Karpas-422 (cell line): ENCODE measurements at regions not wholly inside any gene's neighbourhood (a gene's known extent, or its start where the extent isn't known, plus 50 kb on each side); places are given as distances from the start of the nearest gene placed in this dataset.

Experiments used
- DNase-seq: peaks from one replicate; pipeline ENCODE4 v3.0.0-alpha.2; 2015
- H2AFZ ChIP-seq: fragments of 200-600 bp; sonication (generic); 2 replicates; pipeline ENCODE4 v1.6.1; 2014; ENCODE audit warnings: antibody characterized with exemption, low read length, mixed read lengths
- H3K27ac ChIP-seq: fragments of 200-600 bp; sonication (generic); 2 replicates; pipeline ENCODE4 v1.5.1; 2014; ENCODE audit warnings: mild to moderate bottlenecking, low read length, moderate library complexity
- H3K27me3 ChIP-seq: fragments of 200-600 bp; sonication (generic); 2 replicates; pipeline ENCODE4 v1.6.1; 2014; ENCODE audit warnings: low read length, mixed read lengths
- H3K36me3 ChIP-seq: fragments of 200-600 bp; sonication (generic); 2 replicates; pipeline ENCODE4 v1.6.1; 2014; ENCODE audit warnings: low read length, mixed read lengths; ENCODE audit not compliant: insufficient read depth
- H3K4me1 ChIP-seq: fragments of 200-600 bp; sonication (generic); 2 replicates; pipeline ENCODE4 v1.6.1; 2014; ENCODE audit warnings: mild to moderate bottlenecking, low read length, mixed read lengths
- H3K4me2 ChIP-seq: fragments of 200-600 bp; sonication (generic); 2 replicates; pipeline ENCODE4 v1.6.1; 2014; ENCODE audit warnings: low read length, low read depth, mild to moderate bottlenecking; ENCODE audit not compliant: poor library complexity, severe bottlenecking
- H3K4me3 ChIP-seq: fragments of 200-600 bp; sonication (generic); 2 replicates; pipeline ENCODE4 v1.5.1; 2014; ENCODE audit warnings: mild to moderate bottlenecking, antibody characterized with exemption, low read length, mixed read lengths
- H3K79me2 ChIP-seq: fragments of 200-600 bp; sonication (generic); 2 replicates; pipeline ENCODE4 v1.6.1; 2014; ENCODE audit warnings: mild to moderate bottlenecking, low read length, mixed read lengths
- H3K9ac ChIP-seq: fragments of 200-600 bp; sonication (generic); 2 replicates; pipeline ENCODE4 v1.6.0; 2014; ENCODE audit warnings: low read length
- H3K9me2 ChIP-seq: fragments of 200-600 bp; sonication (generic), shearing (Covaris generic); replicated peaks from 2 replicates; pipeline ENCODE4 v1.6.0; 2014; ENCODE audit warnings: mild to moderate bottlenecking, low read length, moderate library complexity; ENCODE audit not compliant: insufficient read depth
- H3K9me3 ChIP-seq: fragments of 300-700, 200-600 bp; sonication (generic); 2 replicates; pipeline ENCODE4 v1.6.1; 2014; ENCODE audit warnings: low read length, mixed read lengths
- H4K20me1 ChIP-seq: fragments of 200-600 bp; sonication (generic); 2 replicates; pipeline ENCODE4 v1.6.1; 2014; ENCODE audit warnings: mild to moderate bottlenecking, antibody characterized with exemption, low read length, low read depth; ENCODE audit not compliant: insufficient read depth

DNA sequence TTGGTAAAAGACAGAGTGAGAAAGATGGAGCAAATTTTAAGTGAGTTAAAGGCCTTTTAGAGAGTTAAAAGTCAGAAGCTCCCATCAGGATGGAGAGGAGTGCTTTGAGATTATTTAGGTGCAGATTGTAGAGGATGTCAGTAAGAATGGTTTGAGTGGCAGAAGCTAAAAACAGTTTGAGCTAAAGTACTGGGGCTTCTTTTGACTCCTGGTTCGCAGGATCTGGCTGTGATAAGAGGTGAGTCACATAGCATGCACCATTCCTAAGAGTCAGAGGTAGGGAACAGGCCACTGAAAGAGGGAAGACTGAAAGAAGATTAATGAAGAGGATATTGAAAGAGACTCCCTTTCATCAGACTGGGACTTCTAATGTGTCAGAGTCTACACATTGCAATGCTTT, 1047.9 kb upstream of the MAP3K7 start:
- no peaks in the 10 kb centered on the region for H3K79me2 ChIP-seq
- no peak overlapping the region for H2AFZ ChIP-seq
- H3K4me1 ChIP-seq = no peaks in the 10 kb centered on the region
- no peak overlapping the region for H3K4me3 ChIP-seq
- no peak overlapping the region for H3K9ac ChIP-seq
- no peak overlapping the region for H3K4me2 ChIP-seq
- no peaks in the 10 kb centered on the region for H3K36me3 ChIP-seq
- no peaks in the 10 kb centered on the region for H4K20me1 ChIP-seq
- peaks cover 8% of the 10 kb centered on the region for H3K9me3 ChIP-seq
- no peaks in the 10 kb centered on the region for H3K9me2 ChIP-seq
- H3K27me3 ChIP-seq = no peaks in the 10 kb centered on the region
- DNase-seq = no peak
- H3K27ac ChIP-seq = no peak overlapping the region

DNA sequence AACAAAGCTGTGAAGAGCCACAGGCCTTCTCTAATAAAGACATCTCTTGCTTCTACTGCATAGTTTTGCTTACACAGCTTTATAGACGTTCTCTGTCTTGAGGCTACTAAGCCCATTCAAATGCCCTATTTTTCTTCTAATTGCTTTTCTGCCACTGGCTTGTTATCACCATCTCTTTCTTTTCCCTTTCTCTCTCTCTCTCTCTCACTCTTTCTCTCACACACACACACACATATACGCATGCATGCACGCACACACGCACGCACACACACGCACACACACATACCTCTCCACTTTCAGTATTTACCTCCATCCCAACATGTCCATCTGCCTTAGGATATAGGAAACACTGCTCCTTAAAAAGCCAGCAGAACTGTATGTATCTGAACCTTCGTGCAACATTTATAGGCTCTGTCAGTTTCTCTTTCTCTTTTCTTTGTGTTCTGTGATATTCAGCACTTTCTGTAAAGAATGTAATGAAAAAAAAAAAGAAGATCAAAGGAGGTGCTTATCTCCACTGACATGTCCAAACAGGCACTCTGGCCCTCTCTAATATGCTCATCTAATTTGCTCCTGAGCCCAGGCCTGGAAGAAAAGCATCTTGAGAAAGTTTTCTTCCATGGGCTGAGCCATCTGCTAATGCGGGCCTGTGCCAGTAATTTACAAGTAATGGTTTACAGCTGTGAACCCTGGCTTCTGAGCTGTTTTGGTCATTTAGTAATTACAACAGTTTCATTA, 1046.7 kb upstream of the MAP3K7 start:
- Histone ChIP-seq H3K27me3 (no peaks in the 10 kb centered on the region), H2AFZ (no peak overlapping the region), H3K4me1 (no peaks in the 10 kb centered on the region), H3K79me2 (no peaks in the 10 kb centered on the region), H3K4me2 (no peak overlapping the region), H3K9me2 (no peaks in the 10 kb centered on the region), H3K36me3 (no peaks in the 10 kb centered on the region), H3K9ac (no peak overlapping the region), H4K20me1 (no peaks in the 10 kb centered on the region), H3K9me3 (peaks cover 8% of the 10 kb centered on the region), H3K4me3 (no peak overlapping the region), H3K27ac (no peak overlapping the region)
- no peak for DNase-seq

DNA sequence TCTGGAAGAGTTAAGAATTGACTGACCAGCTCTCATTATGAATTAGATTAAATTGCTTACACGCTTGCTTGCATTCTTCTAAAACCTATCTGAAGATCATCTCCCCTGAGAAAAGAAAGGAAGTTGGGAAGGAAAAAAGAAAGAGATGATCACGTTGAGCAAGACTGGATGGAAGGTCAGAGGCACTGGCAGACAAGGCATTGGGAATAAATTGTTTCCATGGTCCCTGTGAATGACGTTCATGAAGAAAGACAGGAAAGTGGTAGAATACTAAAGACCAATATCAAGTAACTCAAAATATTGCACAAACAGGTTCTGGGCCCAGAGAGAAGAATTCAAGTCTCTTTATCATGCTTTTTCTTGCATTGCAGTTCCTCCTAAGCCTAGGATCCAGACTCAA, 1045.4 kb upstream of the MAP3K7 start:
- Histone ChIP-seq H3K9me2 (no peaks in the 10 kb centered on the region), H3K4me3 (no peak overlapping the region), H3K9me3 (peaks cover 8% of the 10 kb centered on the region), H3K36me3 (no peaks in the 10 kb centered on the region), H2AFZ (no peak overlapping the region), H4K20me1 (no peaks in the 10 kb centered on the region), H3K27ac (no peak overlapping the region), H3K79me2 (no peaks in the 10 kb centered on the region), H3K9ac (no peak overlapping the region), H3K4me2 (no peak overlapping the region), H3K27me3 (no peaks in the 10 kb centered on the region), H3K4me1 (no peaks in the 10 kb centered on the region)
- no peak for DNase-seq

DNA sequence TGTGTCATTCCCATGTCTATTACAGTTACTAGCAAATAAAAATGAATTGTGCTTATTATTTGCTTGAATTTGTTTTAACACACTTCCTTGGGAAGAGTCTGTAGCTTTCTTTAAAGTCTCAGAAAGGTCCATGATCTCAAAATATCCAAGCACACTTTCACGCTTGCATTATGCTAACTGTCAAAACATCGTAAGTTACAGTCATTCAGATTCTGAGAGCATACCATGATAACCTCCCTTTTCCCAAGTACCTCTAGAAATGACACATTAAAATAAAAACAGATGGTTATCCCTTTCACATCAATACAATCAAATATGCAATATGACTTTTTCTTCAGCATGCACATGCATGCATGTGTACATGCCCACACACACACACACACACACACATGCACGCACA, 1044.4 kb upstream of the MAP3K7 start:
- Histone ChIP-seq H3K27ac (no peak overlapping the region), H3K9me3 (peaks cover 8% of the 10 kb centered on the region), H3K27me3 (no peaks in the 10 kb centered on the region), H3K4me1 (no peaks in the 10 kb centered on the region), H3K9ac (no peak overlapping the region), H3K79me2 (no peaks in the 10 kb centered on the region), H3K4me3 (no peak overlapping the region), H3K9me2 (no peaks in the 10 kb centered on the region), H3K36me3 (no peaks in the 10 kb centered on the region), H2AFZ (no peak overlapping the region), H4K20me1 (no peaks in the 10 kb centered on the region), H3K4me2 (no peak overlapping the region)
- DNase-seq = no peak

DNA sequence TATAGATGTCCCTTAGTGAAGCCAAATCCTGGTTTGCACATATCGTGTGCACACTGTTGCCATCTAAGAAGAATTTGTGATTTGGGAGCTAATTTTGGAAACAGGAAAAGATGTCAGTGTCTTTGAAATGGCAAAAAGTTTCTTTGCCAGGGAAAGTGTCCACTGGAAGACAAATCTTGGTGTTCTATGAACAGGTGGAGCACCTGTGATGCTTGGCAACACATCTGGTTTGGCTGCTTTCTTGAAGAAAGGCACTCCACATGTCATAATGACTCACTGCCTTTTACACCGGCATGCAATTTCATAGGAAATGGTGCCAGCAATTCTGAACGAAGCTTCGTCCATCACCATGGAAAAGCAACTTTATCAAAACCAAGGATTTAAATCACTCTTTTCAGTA, 1040.0 kb upstream of the MAP3K7 start:
- Histone ChIP-seq H3K27me3 (no peaks in the 10 kb centered on the region), H4K20me1 (no peaks in the 10 kb centered on the region), H3K4me3 (no peak overlapping the region), H3K4me2 (no peak overlapping the region), H3K36me3 (no peaks in the 10 kb centered on the region), H3K9me3 (peaks cover 8% of the 10 kb centered on the region), H3K9me2 (no peaks in the 10 kb centered on the region), H3K27ac (no peak overlapping the region), H2AFZ (no peak overlapping the region), H3K9ac (no peak overlapping the region), H3K4me1 (no peaks in the 10 kb centered on the region), H3K79me2 (no peaks in the 10 kb centered on the region)
- no peak for DNase-seq

DNA sequence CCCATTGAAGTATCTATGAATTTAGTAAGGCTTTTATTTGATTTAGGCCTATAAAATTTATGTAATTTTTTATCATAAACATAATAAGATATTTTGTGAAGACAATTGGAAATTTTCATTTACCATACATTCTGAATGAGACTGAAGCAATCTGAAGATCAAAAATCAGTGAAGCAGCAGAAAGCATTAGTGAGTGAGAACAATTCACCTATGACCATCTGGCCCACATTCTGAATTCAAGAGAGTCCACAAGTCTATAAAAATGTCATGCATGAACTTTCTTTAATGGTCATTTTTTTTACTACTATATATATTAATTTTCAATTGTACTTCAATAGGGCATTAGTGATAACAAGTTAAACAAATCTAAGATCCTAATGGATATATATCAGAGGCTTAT, 1026.6 kb upstream of the MAP3K7 start:
- Histone ChIP-seq H3K27me3 (no peaks in the 10 kb centered on the region), H3K9me3 (peaks cover 17% of the 10 kb centered on the region), H3K4me3 (no peak overlapping the region), H3K9ac (no peak overlapping the region), H3K79me2 (no peaks in the 10 kb centered on the region), H3K9me2 (no peaks in the 10 kb centered on the region), H2AFZ (no peak overlapping the region), H3K36me3 (no peaks in the 10 kb centered on the region), H3K4me1 (no peaks in the 10 kb centered on the region), H3K27ac (no peak overlapping the region), H4K20me1 (no peaks in the 10 kb centered on the region), H3K4me2 (no peak overlapping the region)
- DNase-seq = no peak

DNA sequence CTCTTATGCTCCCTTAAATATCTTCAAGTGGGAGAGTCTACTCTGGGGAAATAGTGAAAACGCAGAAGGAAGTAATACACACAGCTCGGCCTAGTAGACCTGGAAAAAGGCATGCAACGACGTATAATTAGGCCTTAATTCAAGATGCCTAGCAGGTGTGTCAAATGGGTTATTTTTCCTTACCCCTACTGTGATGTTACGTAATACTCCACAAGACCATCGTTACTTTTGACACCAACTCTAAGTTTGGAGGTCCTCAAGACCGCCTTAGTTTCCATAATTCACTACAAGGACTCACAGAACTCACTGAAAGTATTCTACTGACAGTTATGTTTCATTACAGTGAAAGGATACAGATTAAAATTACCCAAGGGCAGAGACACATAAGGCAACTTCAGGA, 1024.3 kb upstream of the MAP3K7 start:
- Histone ChIP-seq H3K9me3 (peaks cover 11% of the 10 kb centered on the region), H3K9ac (no peak overlapping the region), H2AFZ (no peak overlapping the region), H3K4me3 (no peak overlapping the region), H3K4me1 (no peaks in the 10 kb centered on the region), H3K9me2 (no peaks in the 10 kb centered on the region), H3K4me2 (no peak overlapping the region), H3K36me3 (no peaks in the 10 kb centered on the region), H3K79me2 (no peaks in the 10 kb centered on the region), H4K20me1 (no peaks in the 10 kb centered on the region), H3K27ac (no peak overlapping the region), H3K27me3 (no peaks in the 10 kb centered on the region)
- DNase-seq = no peak

DNA sequence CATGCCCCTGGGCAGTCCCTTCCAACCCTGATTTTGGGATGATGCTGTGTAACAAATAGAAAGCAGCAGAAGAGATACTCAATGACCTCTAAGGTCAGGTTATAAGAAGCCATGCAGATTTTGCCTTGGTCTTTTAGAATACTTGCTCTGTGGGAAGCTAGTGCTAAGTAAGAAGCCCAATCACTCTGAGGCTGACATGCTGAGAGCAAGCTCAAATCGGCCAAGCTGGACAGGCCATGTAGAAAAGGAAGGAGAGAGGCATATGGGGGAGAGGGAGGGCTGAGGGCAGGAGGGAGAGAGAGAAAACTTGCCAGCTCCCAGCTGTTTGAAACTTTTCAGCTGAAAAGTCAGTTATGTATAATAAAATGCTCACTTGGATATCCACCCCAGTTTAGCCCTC, 1021.6 kb upstream of the MAP3K7 start:
- peaks cover 9% of the 10 kb centered on the region for H3K9me3 ChIP-seq
- no peak overlapping the region for H2AFZ ChIP-seq
- H3K36me3 ChIP-seq = no peaks in the 10 kb centered on the region
- H4K20me1 ChIP-seq = no peaks in the 10 kb centered on the region
- no peak overlapping the region for H3K4me2 ChIP-seq
- DNase-seq = no peak
- no peaks in the 10 kb centered on the region for H3K9me2 ChIP-seq
- no peak overlapping the region for H3K27ac ChIP-seq
- no peaks in the 10 kb centered on the region for H3K27me3 ChIP-seq
- H3K79me2 ChIP-seq = no peaks in the 10 kb centered on the region
- H3K4me1 ChIP-seq = no peaks in the 10 kb centered on the region
- no peak overlapping the region for H3K9ac ChIP-seq
- H3K4me3 ChIP-seq = no peak overlapping the region
